ENCODE measurements at regions not wholly inside any gene's neighbourhood (a gene's known extent, or its start where the extent isn't known, plus 50 kb on each side); places are given as distances from the start of the nearest gene placed in this dataset.
A peak's percentile ranks its signal among the peaks of the same experiment; 100 is the strongest.
"Not testable (repeated sequence)": the region's sequence is repeated elsewhere in the genome, so short reads cannot be mapped to it uniquely, and the experiment has no call there.

DNA sequence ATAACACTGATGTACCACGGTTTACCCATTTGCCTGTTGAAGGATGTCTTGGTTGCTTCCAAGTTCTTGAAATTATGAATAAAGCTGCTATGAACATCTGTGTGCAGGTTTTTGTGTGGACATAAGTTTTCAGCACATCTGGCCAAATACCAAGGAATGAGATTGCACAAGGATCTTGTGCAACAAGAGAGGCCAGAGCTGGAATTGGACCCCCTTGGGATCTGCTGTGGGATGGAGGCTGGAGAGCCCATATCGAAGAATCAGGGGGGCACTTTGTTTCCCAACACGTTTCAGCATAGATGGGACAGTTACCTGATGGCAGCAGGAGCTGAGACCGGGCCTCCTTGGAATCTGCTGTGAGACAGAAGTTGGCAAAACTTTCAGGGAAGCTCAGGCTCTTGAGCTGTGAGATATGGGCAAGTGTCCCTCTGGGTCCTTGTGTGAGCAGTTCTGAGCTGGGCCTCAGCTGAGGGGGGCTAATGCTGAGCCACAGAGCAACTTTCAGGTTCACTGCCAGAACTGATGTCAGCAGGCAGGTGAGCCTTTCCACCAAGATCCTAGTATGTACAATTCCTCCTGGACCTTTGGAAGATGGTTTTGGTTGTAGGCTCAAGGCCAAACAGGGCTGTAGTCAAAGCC, 115.2 kb upstream of the RAB18 start:
- DNase-seq (ENCODE audit: low spot score) = no peak

DNA sequence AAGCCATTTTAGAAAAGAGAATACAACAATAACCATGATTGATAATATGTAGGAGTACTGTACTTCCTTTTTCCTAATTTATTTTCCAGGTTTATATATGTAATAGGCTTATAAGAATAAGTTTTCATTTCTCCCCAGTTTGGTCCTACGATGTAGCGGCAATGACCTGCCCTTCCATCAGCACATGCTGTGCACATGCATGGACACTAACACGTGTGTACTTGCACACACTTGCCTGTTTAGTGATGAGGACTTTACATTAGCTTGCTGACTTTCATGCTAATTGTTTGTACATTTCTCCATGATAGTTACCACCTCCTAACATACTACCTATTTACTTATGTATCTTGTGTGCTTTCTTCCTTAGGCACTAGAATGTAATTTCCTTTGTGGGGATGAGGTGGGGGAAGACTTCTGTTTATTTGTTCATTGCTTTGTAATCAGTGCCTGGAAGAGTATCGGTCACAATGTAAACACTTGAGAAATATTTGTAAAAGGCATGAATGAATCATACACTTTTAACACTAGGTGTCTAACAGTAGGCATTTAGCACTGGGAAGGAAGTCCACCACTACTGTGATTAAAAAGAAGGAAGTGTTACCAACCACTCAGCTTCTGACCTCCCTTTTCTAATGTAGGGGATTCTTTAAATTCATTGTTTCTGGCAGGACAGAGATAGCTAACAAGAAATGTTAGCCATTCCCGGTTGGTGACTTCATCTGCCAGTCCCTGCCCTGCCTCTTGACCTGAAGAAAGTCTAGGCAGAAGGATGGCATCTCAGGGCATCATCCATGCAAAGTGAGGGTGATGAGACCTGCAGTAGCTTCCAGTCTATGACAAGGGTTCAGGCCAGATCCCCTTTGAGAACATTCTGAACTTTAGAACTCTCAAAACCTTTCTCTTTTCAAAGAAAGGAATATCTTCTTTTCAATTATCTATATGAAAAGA, 120.2 kb upstream of the RAB18 start:
- DNase-seq (ENCODE audit: low spot score) = no peak

DNA sequence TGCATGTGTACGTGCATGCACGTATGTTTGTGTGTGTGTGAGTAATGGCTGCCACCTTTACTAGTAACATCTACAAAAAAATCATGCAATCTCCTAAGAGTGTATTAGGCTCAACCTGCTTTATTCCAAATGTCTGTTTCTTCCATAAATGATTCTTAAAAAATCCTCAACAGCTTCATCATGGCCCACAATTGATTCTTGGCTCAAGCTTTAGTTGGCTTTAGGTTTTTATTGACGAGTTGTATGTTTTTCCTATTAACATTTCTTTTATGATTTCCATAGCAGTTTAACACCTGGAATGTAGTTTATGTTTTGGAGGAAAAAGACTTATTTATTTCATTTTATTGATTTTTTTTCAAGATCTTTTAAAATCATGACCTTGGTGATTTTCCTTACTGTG, 121.9 kb upstream of the RAB18 start:
- no peak for DNase-seq (ENCODE audit: low spot score)

DNA sequence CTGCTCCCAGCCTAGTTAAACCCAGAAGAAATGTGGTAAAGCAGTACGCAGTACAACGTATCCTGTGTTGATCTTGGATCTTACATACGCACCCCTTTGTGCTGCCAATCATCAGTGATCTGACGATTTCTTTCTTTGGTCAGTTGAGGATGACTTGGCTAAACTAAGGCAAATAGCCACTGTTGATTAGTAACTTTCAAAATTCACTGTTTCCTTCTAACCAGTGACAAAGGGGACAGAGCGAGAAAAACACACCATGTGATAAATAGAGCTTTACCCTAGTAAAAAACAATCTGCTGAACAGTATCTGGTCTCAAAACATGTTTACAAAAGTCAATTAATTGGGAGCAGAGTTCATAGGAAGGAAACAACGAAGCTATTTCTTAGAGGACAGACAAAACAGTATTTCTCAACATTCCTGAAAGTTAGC, 123.2 kb upstream of the RAB18 start:
- DNase-seq (ENCODE audit: low spot score) = no peak

DNA sequence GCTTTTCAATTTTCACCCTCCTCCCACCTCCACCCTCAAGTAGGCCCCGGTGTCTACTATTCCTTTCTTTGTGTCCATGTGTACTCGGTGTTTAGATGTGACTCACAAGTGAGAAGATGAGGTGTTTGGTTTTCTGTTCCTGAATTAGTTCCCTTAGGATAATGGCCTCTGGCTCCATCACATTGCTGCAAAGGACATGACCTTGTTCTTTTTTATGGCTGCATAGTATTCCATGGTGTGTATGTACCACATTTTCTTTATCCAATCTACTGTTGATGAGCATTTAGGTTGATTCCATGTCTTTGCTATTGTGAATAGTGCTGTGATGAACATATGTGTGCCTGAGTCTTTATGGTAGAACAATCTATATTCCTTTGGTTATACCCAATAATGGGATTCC, 125.1 kb upstream of the RAB18 start:
- not testable (repeated sequence) for DNase-seq (ENCODE audit: low spot score)

DNA sequence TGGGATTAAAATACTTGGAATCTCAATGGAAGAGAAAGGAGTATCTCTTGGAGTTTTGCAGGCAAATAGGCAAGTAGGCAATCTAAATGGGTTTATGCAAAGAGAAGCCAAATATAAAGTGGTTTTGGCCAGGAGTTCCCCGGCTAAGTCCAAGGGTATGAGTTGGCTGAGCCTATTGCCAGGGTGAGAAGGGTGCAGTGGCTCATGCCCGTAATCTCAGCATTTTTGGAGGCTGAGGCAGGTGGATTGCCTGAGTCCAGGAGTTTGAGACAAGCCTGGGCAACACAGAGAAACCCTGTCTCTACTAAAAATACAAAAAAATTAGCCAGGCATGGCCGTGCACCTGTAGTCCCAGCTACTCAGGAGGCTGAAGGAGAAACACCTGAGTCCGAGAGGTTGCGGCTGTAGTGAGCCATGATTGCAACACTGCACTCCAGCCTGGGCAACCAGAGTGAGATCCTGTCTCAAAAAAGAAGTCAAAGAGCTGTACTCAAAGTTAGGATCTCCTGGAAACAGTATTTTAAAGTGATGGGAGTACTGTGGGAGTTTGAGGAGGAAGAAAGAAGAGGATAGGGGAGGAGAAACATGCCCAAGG, 130.4 kb upstream of the RAB18 start:
- no peak for DNase-seq (ENCODE audit: low spot score)

DNA sequence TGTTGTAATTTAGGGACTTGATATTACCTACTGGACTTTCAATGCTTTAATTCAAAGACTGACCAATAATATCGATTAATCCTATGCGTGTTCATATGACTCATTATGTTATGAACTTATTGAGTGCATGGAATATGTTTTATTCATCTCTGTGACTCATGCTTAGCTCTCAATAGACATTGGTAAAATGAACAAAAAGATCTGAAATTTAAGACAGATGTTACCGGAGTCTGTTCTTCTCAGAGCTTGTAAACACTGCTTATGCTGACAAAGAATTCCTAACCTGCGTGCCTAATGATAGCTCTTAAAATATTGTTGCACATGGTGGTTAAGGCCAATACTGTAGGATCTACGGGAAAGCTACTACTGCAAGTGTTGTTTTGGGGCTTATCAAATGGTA, 131.5 kb upstream of the ACBD5 start:
- DNase-seq (ENCODE audit: low spot score) = no peak

DNA sequence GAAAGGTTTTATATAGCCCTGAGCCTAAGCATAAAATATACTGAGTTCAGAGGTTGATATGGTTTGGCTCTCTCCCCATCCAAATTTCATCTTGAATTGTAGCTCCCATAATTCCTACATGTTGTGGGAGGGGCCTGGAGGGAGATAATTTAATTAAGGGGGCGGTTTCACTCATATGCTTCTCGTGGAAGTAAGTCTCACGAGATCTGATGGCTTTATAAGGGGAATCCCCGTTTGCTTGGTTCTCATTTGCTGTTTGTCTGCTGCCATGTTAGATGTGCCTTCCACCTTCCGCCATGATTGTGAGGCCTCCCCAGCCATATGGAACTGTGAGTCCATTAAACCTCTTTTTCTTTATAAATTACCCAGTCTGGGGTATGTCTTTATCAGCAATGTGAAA, 130.8 kb upstream of the ACBD5 start:
- not testable (repeated sequence) for DNase-seq (ENCODE audit: low spot score)

DNA sequence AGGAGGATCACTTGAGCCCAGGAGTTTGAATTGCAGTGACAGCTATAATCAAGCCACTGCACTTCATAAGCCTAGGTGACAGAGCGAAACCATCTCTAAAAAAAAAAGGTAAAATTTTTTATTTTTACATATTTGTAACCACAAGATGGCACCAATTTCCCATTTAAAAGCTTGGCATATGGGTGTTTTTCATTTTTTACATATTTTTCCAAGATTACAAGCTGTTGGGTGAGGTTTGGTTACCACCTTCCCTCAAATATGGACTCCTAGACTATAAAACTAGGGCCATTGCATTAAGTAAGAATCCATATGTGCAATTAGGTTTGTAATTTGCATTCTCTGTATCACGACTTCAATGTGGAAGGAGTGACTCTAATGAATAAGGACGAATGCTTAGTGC, 129.3 kb upstream of the ACBD5 start:
- no peak for DNase-seq (ENCODE audit: low spot score)

DNA sequence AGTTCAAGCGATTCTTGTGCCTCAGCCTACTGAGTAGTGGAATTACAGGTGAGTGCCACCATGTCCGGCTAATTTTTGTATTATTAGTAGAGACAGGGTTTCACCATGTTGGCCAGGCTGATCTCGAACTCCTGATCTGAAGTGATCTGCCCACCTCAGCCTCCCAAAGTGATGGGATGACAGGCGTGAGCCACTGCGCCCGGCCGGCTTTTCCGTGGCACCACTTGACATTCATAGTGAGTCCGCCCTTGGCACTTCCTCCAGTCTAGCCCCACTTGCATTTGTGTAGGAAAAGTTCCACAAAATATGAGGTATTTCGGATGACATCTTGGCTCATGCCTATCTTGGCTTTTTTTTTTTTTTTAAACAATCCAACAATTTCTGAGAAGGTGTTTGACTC, 128.1 kb upstream of the ACBD5 start:
- no peak for DNase-seq (ENCODE audit: low spot score)

DNA sequence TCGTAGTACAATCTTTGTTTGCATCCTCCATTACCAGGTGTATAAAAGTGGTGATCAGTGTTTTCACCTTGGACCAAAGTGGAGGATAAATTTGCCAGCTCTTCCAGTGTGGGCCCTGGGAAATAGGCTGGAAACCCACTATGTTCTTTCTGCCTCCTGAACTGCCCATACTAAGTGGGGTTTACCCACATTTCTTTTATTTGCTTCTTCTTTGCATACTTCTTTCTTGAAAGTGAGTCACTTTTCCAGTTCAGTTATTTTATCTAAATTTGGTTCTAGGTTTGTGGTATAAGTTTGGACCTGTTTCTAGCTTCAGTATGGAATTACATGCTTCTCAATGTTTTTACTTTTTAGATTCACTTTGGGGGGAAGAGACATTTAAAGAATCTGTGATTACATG, 126.2 kb upstream of the ACBD5 start:
- no peak for DNase-seq (ENCODE audit: low spot score)

DNA sequence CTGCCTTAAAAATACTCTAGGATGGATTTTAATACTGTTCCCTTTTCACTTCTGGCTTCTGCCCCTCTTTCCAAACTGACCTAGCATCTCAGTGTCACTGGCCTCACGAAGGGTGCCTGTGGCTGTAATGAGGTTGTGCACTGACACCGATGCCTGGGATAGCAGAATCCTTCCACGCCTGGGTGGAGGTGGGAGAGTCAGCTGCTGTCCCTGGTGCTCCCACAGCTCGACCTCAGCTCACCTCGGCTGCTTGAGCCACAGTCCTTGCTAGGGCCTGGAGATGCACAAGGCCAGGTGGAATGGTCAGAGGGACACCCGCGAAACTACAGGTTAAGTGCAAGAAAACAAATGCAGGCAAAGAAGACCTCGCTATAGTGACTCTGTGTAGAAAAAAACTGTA, 123.4 kb upstream of the ACBD5 start:
- no peak for DNase-seq (ENCODE audit: low spot score)

DNA sequence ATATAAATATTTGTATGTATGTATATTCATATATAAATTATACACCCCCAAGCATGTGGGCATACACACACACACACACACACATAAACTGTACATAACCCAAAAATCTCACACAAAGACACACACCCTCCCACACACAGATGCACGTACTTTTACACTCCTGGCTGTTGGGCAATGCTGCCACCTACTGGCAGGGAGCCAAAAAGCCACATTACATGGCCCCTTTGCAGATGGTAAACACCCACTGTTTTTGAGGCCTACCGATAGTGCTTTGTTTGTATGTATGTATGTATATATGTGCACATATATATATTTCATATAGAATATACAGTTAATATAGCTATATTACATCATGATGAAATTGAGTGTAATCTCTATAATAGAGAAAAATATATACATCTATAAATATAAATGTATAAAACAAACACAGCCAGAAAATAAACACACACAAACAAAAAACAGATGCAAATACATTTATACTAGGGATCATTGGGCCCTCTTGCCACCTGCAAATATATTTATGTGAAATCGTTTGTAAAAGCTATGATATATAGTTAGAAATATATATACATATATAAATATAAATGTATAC, 120.1 kb upstream of the ACBD5 start:
- DNase-seq (ENCODE audit: low spot score) = peak; percentile 82

DNA sequence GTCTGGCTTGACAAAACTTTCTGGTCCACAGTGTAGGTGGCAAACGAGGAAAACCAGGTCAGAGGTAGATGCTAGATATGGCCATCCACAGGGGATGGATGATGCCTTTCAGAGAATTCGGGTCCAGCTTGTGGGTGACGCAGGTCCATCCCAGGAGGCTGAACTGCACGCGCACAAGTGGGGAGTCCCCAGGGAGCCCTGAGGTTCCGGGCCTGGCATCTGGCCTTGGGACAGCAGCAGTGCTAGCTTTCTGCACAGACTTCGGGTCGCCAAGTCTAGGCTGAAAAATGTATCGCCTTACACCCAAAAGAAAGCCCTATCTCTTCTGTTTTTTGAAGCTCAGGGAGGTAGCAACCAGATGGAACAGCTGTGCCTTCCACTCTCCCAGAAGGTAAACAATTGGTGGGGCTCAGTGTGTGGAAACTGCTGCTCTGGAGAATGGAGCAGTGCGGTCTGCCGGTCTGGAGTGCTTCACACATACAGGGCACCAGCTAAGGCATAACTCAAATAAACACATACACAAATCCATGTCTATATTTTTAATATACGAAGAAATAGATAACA, 119.3 kb upstream of the ACBD5 start:
- DNase-seq (ENCODE audit: low spot score) = no peak

DNA sequence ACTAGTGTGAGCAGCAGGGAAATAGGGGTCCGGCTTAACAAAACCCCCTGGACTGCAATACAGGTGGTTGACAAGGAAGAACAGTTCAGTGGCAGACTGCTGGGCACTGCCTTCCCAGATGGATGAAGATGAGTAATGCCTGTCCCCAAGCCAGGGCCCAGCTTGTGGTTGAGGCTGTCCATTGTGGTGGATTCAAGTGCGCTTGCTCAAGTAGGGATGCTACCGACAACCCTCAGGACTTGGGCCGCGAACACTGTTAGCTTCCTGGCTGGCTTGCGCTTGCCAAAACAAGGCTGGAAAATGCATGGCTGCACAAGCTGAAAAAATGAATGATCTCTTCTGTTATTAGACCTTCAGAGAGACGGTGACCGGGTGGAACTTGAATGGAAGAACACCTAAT, 116.1 kb upstream of the ACBD5 start:
- DNase-seq (ENCODE audit: low spot score) = no peak

DNA sequence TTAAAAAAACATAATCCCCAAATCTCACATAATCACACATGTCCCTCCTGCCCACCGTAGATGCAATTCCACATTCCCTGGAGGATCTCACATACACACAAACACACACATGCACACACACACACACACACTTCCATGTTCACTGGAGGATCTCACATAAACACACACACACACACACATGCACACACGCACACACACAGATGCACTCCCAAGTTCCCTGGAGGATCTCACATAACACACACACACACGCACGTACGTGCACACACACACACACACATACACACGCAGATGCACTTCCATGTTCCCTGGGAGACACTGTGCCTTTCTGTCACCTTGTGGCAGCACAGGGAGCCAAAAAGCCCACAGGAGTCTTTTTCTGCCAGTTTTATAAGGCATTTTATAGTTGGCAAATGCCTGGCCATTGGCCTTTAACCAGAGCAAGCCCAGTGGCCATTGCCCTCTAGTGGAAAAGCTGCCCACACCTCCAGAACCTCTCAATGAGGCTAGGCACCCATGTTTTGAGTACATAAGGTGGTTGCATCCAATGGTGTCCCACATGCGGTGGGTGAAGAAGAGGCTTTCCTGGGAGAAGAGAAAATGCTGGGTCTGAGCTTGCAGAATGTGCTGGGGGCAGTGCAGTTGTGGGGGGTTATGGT, 115.4 kb upstream of the ACBD5 start:
- DNase-seq (ENCODE audit: low spot score) = no peak

DNA sequence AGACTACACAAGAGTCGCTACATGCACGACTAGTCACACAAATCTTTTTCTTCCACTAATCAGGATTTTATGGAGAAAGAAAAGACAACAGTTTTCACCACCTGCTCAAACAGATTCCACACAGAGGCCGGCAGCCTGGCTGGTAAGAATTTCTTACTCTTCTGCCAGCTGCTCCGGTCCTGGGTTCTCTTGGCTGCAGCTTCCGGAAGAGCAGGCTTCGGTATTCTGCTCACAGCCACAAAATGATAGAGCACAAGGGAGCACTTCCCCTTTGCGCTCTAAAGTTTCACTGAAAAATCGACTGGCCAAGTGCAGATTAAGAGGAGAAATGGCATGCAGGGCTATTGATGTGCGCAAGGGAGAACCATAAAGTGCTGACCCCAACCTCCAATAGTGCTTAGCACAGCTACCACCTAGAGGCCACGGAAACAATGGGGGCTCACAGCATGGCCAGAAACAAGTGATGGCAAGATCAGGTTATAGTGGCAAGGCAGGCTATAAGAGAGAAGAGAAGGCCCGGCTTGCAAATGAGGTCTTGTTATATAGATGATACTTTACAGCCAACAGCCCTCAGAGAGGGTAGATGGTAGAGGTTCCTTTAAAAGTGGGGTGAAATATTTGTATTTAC, 114.2 kb upstream of the ACBD5 start:
- not testable (repeated sequence) for DNase-seq (ENCODE audit: low spot score)

DNA sequence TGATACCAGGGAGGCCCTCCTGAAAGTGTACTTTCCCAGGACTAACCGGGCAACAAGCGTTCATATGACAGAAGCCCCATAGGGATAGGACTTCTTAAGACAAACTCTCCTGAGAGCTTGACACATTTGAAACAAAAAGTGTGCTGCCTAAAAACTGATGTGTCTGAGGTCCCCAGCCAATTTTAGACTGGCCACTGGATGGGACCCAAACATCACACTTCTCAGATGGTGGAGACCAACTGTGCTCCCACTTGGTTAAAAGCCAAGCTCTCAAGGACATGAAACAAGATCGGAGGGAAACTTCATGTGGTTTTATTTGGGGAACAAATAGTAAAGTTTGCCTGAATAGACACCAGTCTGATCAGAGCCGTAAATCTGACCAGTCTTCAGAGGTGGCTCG, 113.5 kb upstream of the ACBD5 start:
- DNase-seq (ENCODE audit: low spot score) = not testable (repeated sequence)

DNA sequence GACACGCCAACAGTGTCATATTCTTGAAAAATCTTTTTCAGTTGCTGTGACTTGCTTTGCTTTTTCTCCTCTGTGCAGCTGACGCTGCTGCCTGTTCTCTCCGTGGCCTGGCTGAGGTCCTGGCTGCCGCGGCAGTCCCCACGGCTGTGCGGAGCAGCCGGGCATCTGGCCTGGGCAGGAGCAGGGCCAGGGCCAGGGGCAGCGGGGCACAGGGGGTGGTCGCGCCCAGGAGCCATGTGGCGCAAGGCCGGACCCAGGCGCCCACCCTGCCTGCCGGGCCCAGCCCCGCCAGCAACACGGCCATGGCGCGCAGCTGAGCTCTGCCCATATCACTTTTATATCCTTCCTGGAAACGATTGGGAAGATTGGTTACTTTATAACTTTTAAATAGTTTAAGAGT, 109.4 kb upstream of the ACBD5 start:
- no peak for DNase-seq (ENCODE audit: low spot score)

DNA sequence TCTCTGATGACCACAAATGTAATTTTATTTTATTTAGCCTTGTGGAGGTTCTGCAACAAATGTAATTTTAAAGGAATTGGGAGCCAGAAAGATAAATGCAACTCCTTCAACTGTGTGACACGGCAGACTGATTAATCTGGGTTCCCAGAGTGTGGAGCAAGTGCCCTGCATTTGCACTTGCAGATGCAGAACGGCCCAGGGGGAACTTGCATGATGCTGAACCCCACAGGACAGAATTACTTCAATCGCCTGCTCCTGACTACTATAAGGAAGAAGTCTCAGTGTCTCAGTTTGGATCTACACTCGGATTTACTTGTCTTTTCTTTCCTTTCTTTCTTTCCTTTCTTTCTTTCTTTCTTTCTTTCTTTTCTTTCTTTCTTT, 107.2 kb upstream of the ACBD5 start:
- DNase-seq (ENCODE audit: low spot score) = not testable (repeated sequence)

DNA sequence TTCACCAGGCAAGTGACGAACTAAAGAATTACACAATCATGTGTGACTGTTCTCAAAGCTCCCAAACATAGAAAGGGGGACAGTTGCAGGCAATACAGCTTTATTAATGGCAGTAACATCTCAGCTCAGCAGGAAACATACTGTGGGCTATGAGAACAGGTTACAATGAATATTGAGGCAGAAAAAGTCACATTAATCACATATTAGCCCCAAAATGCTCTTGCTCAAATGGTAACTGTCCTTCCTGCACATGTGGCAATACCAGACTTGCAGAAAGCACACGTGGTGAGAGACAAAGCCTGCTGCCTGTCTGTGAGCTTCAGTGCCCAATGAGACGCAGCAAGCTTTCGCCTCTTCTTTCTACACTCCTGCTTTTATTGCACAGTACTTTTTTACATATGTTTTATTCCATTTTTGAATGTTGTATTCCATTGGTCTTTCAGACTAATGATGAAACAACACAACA, 104.9 kb upstream of the ACBD5 start:
- DNase-seq (ENCODE audit: low spot score) = no peak

Data from ecto neural progenitor cell (in vitro differentiated cells).